Osteocyte (in vitro differentiated cells): ENCODE measurements at regions not wholly inside any gene's neighbourhood (a gene's known extent, or its start where the extent isn't known, plus 50 kb on each side); places are given as distances from the start of the nearest gene placed in this dataset.

Source experiments
- DNase-seq: peaks from one replicate; pipeline ENCODE4 v3.0.0; 2021; ENCODE audit warnings: mixed read lengths; ENCODE audit not compliant: unreplicated experiment; ENCODE audit errors: extremely low spot score
- H3K27ac Mint-ChIP-seq: one replicate; pipeline ENCODE4 v1.8.0; 2021; ENCODE audit warnings: mild to moderate bottlenecking, mixed read lengths; ENCODE audit not compliant: unreplicated experiment
- H3K27me3 Mint-ChIP-seq: one replicate; pipeline ENCODE4 v1.8.0; 2021; ENCODE audit warnings: mixed read lengths; ENCODE audit not compliant: unreplicated experiment
- H3K36me3 Mint-ChIP-seq: one replicate; pipeline ENCODE4 v1.8.0; 2021; ENCODE audit warnings: mixed read lengths; ENCODE audit not compliant: unreplicated experiment
- H3K4me1 Mint-ChIP-seq: one replicate; pipeline ENCODE4 v1.8.0; 2021; ENCODE audit warnings: mixed read lengths; ENCODE audit not compliant: unreplicated experiment
- H3K4me3 Mint-ChIP-seq: one replicate; pipeline ENCODE4 v1.8.0; 2021; ENCODE audit warnings: mild to moderate bottlenecking, moderate library complexity, mixed read lengths; ENCODE audit not compliant: unreplicated experiment
- H3K9me3 Mint-ChIP-seq: one replicate; pipeline ENCODE4 v1.8.0; 2021; ENCODE audit warnings: mixed read lengths; ENCODE audit not compliant: unreplicated experiment
- TF ChIP-seq, protein P1 (sequence below): fragments of 200-600 bp; sonication (generic); IDR thresholded peaks from 2 replicates; pipeline ENCODE4 v1.5.0; 2021; ENCODE audit warnings: antibody characterized with exemption, mild to moderate bottlenecking, moderate library complexity

DNA sequence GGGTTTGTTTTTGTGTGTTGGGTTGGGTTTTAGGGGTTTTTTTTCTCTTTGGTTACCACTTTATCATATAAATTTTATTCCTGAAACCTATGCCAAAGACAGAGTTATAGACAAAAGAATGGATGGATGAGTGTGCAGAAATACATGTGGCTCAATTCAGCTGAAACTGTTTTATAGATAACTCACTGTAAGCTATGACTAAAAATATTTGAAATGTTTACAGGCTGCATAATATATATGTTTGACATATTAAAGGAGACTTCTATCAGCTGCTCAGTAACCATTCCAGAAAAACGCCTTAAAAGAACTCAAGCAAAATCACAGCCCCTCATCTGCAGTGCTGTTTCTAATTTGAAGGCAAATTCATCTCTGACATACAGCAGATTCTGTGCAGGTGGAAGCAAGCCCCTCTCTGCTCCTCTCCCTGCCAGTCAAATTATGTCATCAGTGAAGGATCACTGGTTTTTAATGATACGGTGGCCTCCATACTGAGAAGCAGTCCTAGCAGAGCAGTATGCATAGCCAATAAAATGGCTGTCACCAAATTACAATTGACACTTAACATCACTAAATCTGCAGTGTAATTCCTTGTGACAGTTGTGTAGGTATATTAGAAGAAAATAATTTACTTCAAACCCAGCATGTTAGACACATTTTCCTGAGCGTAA lies 301.6 kb downstream of the NR2F1-AS1 start:
- H3K9me3 Mint-ChIP-seq, result no peaks in the 10 kb centered on the region
- H3K4me3 Mint-ChIP-seq, result no peak overlapping the region
- H3K27ac Mint-ChIP-seq, result peak overlapping the region; percentile 41
- no peaks in the 10 kb centered on the region for H3K27me3 Mint-ChIP-seq
- DNase-seq, result no peak
- TF ChIP-seq, protein P1, sequence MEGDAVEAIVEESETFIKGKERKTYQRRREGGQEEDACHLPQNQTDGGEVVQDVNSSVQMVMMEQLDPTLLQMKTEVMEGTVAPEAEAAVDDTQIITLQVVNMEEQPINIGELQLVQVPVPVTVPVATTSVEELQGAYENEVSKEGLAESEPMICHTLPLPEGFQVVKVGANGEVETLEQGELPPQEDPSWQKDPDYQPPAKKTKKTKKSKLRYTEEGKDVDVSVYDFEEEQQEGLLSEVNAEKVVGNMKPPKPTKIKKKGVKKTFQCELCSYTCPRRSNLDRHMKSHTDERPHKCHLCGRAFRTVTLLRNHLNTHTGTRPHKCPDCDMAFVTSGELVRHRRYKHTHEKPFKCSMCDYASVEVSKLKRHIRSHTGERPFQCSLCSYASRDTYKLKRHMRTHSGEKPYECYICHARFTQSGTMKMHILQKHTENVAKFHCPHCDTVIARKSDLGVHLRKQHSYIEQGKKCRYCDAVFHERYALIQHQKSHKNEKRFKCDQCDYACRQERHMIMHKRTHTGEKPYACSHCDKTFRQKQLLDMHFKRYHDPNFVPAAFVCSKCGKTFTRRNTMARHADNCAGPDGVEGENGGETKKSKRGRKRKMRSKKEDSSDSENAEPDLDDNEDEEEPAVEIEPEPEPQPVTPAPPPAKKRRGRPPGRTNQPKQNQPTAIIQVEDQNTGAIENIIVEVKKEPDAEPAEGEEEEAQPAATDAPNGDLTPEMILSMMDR, result no peak
- peaks cover 24% of the 10 kb centered on the region for H3K4me1 Mint-ChIP-seq
- H3K36me3 Mint-ChIP-seq, result no peaks in the 10 kb centered on the region

DNA sequence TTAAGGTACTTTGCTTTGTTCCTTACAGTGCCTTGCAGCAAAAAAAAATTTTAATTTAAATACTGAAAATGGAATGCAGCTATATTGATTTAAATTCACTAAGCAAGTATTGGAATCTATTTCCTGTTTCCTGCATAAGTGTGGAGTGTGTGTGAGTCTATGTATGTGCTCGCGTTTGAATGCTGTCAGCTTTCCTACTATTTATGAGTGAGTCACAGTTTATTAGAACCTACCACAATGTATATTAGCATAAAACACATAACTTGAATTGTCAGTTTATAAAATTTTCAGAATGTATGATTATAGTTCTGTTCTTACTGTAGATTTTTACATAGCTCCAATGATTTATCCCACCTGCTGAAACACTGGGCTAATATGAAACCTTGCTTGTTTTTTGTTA lies 302.1 kb downstream of the NR2F1-AS1 start:
- TF ChIP-seq, protein P1, result no peak

DNA sequence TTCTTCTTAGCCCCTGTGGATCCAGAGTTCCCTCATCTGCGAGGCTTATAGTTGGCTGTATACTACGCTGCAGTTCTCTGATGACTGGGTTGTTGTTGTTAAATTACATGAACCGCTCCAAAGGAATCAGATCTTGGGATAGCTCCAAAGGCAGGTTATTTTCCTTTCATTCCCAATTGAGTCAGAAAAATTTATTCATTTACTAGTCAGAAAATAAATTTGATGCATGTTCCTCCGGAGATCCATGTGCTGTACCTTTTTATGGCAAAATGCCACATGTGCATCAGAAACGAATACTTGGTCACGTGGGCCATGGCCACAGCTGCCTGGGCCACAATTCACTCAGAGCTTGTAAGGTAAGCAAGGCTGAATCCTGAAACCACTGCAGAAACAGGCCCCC lies 304.0 kb downstream of the NR2F1-AS1 start:
- peaks cover 28% of the 10 kb centered on the region for H3K4me1 Mint-ChIP-seq
- peaks cover 5% of the 10 kb centered on the region for H3K9me3 Mint-ChIP-seq
- TF ChIP-seq, protein P1, result no peak
- H3K27me3 Mint-ChIP-seq, result no peaks in the 10 kb centered on the region
- DNase-seq, result no peak
- H3K4me3 Mint-ChIP-seq, result no peak overlapping the region
- H3K36me3 Mint-ChIP-seq, result no peaks in the 10 kb centered on the region
- no peak overlapping the region for H3K27ac Mint-ChIP-seq

More for the DNA sequence above, 302.1 kb downstream of the NR2F1-AS1 start:
- no peak for DNase-seq
- Mint-ChIP-seq H3K27me3 (no peaks in the 10 kb centered on the region), H3K4me1 (peaks cover 29% of the 10 kb centered on the region), H3K4me3 (no peak overlapping the region), H3K9me3 (no peaks in the 10 kb centered on the region), H3K36me3 (no peaks in the 10 kb centered on the region), H3K27ac (peak overlapping the region; percentile 41)

DNA sequence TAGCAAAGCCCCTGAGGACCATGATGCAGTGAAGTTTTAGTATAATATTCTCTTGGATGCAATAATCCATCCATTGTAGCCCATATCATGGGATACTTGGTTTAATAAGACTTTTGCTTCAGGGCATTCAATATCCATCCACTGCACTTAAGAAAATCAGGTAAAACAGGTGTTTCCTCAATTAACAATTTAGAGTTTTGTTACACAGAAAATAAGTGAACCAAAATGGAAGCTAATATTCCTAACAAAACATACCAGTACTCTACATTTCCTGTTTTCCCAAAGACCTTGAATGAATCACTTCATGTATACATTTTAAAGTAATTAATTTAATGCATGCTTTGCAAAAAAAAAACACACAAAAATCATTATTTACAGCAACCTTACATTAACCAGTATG lies 305.6 kb downstream of the NR2F1-AS1 start:
- no peak for DNase-seq
- Mint-ChIP-seq H3K4me1 (peaks cover 28% of the 10 kb centered on the region), H3K36me3 (no peaks in the 10 kb centered on the region), H3K27ac (no peak overlapping the region), H3K4me3 (no peak overlapping the region), H3K27me3 (no peaks in the 10 kb centered on the region), H3K9me3 (peaks cover 5% of the 10 kb centered on the region)
- TF ChIP-seq, protein P1, result no peak

DNA sequence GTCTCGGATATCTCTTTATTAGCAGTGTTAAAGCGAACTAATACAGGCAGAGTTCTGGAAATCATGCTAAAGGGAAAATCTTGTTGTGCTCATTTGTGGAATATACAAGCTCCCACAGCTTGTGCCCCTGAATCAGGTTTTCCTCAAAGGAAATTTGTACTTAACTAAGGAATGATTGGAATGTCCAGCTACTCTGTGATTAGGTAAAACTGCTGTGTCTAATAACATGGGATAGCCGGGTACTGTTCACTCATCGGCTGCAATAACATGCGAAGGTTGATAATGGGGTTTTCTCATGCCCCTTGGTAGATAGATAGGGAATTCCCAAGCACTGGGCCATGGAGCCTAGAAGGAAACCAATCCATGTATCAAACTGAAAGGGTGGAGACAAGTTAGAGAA lies 306.7 kb downstream of the NR2F1-AS1 start:
- H3K9me3 Mint-ChIP-seq, result peaks cover 5% of the 10 kb centered on the region
- no peak for DNase-seq
- H3K4me1 Mint-ChIP-seq, result peaks cover 25% of the 10 kb centered on the region
- no peaks in the 10 kb centered on the region for H3K36me3 Mint-ChIP-seq
- TF ChIP-seq, protein P1, result no peak
- H3K27me3 Mint-ChIP-seq, result no peaks in the 10 kb centered on the region
- no peak overlapping the region for H3K4me3 Mint-ChIP-seq
- no peak overlapping the region for H3K27ac Mint-ChIP-seq
